GM12875 (cell line): ENCODE measurements at regions not wholly inside any gene's neighbourhood (a gene's known extent, or its start where the extent isn't known, plus 50 kb on each side); places are given as distances from the start of the nearest gene placed in this dataset.

Experiments used
- H3K4me3 ChIP-seq: one replicate; pipeline ENCODE4 v1.5.1; 2011; ENCODE audit warnings: low read depth, low read length, control low read depth
- TF ChIP-seq, protein P1 (sequence below): IDR thresholded peaks from 2 replicates; pipeline ENCODE4 v1.5.1; 2011; ENCODE audit warnings: low read depth, mild to moderate bottlenecking, control low read depth, inconsistent platforms, low read length, moderate library complexity, borderline replicate concordance; ENCODE audit not compliant: insufficient read depth

DNA sequence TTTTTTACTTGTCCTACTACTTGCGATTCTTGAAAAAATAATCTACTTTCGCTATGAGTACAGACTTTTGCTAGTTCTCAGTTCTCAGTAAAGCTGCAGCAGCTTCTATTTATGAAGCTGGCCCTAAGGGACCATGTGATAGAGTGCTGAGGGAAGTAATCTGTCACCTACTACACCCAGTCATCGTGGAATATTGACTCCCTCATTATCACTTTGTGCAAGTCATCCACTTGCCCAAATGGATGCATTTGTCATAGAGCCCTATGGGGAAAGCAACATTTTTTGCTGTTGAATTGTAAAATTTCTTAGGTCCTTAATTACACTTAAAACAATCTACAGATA is 1919.8 kb downstream of the SUCLG1 start:
- H3K4me3 ChIP-seq: no peak overlapping the region
- TF ChIP-seq, protein P1, sequence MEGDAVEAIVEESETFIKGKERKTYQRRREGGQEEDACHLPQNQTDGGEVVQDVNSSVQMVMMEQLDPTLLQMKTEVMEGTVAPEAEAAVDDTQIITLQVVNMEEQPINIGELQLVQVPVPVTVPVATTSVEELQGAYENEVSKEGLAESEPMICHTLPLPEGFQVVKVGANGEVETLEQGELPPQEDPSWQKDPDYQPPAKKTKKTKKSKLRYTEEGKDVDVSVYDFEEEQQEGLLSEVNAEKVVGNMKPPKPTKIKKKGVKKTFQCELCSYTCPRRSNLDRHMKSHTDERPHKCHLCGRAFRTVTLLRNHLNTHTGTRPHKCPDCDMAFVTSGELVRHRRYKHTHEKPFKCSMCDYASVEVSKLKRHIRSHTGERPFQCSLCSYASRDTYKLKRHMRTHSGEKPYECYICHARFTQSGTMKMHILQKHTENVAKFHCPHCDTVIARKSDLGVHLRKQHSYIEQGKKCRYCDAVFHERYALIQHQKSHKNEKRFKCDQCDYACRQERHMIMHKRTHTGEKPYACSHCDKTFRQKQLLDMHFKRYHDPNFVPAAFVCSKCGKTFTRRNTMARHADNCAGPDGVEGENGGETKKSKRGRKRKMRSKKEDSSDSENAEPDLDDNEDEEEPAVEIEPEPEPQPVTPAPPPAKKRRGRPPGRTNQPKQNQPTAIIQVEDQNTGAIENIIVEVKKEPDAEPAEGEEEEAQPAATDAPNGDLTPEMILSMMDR: no peak

DNA sequence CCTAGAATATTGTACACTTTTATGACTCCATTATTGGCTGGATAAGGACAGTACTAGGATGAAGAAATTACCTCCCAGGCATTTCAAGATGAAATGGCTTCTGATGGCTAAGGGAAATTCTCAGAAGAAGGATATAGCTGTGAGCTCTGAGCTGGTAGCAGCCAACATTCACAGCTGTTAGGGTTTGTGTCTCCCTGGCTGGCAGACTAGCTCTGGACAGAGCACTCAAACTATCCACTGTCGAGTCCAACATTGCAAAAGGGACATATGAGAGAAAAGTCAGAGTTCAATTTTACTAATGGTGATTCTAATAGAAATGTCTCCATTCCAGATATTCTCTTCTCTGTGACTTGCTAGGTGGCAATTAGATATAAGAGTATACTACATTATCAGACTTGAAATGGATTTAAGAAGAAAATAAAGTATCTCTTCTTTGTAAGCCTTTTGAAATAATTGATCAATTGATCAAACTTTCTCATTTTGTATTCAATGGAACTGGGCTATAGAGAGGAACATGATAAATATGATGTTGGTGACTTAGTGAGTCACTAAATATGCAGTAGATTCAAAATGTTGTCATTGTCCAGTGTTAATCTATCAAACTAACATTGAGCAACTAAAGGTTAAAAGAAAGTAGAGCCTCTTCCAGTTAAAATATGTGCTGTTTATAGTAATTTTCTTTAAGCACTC is 1920.3 kb downstream of the SUCLG1 start:
- TF ChIP-seq, protein P1: no peak
- H3K4me3 ChIP-seq: no peak overlapping the region

DNA sequence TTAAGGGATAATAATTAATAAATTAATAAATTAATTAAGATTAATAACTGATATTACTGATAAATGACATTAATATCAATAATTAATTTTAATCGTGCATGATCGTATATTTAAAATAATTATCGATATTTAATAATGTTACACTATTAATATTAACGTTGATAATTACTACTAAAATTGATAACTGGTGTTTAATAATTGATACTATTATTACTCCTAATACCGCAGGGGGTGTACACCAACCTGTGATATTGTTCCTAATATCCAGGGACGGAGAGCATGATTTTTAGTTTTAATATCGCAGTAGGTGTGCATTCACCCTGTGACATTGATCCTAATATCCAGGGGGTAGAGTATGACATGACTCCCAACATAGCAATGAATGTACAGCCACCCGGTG is 1930.8 kb downstream of the SUCLG1 start:
- no peak overlapping the region for H3K4me3 ChIP-seq
- TF ChIP-seq, protein P1: no peak

DNA sequence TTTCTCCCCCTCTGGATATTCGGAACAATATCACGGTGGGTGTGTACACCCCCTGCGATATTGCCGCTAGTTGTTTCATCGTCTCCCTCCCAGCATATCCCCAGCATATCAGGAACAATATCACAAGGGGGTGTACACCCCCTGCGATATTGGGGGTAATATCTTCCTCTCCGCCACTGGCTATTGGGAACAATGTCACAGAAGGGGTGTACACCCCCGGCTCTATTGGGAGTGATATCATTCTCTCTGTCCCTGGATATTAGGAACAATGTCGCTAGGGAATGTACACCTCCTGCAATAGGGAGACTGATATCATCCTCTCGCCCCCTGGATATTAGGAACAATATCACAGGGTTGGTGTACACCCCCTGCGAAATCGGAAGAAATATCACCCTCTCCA is 1932.0 kb downstream of the SUCLG1 start:
- TF ChIP-seq, protein P1: no peak
- no peak overlapping the region for H3K4me3 ChIP-seq

DNA sequence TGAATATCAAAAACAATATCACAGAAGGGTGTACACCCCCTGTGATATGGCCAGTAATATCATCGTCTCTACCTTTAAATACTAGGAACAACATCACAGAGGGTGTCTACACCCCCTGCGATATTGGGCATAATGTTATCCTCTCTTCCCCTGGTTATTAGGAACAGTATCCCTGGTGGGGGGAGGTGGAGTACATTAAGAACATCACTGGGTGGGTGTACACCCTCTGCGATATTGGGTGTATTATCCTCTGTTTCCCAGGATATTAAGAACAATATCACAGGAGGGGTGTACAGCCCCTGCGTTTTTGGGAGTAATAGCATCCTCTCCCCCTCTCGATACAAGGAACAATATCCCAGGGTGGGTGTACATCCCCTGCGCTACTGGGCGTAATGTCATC is 1932.8 kb downstream of the SUCLG1 start:
- H3K4me3 ChIP-seq: no peak overlapping the region
- TF ChIP-seq, protein P1: no peak

DNA sequence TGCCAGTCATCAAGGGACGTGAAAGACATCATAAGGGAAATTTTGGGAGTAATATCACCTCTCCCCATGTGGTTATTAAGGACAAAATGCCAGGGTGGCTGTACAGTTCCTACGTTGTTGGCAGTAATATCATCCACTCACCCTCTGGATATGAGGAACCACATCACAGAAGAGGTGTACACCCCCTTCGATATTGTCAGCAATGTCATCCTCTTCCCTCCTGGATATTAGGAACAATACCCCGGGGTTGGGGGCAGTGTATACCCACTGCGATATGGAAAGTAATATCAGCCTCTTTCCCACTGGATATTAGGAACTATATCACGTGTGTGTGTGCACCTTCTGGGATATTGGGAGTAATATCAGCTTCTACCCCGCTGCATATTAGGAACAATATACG is 1933.3 kb downstream of the SUCLG1 start:
- TF ChIP-seq, protein P1: no peak
- H3K4me3 ChIP-seq: no peak overlapping the region

DNA sequence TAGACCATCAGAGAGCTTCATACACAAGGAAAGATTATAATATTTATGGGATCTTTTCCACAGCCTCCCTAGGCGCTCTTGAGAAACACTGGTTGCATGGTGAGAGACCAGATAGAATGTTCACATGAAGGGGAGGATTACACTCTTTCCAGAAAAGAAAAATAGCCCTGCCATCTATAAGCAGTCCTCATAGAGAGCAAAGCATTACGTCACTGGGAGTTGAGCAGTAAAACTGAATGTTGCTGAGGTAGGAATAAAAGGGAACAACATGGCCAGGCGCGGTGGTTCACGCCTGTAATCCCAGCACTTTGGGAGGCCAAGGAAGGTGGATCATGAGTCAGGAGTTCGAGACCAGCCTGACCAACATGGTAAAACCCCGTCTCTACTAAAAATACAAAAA is 1934.3 kb downstream of the SUCLG1 start:
- TF ChIP-seq, protein P1: no peak
- no peak overlapping the region for H3K4me3 ChIP-seq
